ENCODE measurements at regions not wholly inside any gene's neighbourhood (a gene's known extent, or its start where the extent isn't known, plus 50 kb on each side); places are given as distances from the start of the nearest gene placed in this dataset.

- DNase-seq (ENCODE audit: insufficient read length, low spot score) (no peak), FAIRE-seq (no peak)
- TF ChIP-seq SPI1 (IDR thresholded peaks at IDR 0.05; ENCODE audit: low read depth, low read length) = no peak
- no peak for TF ChIP-seq POU2F2 (IDR thresholded peaks at IDR 0.05; ENCODE audit: low read depth, low read length)
Observed at GRCh38 chr1:172900376-172900997, 150.3 kb downstream of the TNFSF18 start.

DNA sequence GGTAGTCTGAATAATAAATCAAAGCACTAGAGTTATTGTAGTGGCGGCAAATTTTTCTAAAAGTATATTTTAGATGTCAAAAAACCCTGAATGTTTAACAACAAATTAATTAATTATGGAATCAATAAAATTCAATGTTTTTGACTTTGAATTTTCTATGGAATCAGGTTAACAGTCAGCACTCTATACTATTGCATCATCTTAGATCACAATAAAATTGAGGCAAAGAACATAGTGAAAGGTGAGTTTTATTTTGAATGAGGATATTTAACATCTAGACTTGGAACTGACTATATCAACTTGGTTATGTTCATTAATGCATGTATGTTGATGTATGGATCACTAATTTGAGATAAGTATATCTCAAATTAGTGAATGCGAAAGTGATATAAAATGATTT lies 148.5 kb downstream of the TNFSF18 start:
- DNase-seq (ENCODE audit: insufficient read length, low spot score) = no peak
- no peak for FAIRE-seq
- no peak for TF ChIP-seq SPI1 (IDR thresholded peaks at IDR 0.05; ENCODE audit: low read depth, low read length)
- TF ChIP-seq POLR2A (IDR thresholded peaks at IDR 0.05; ENCODE audit: low read depth, low read length) = no peak
- no peak for TF ChIP-seq PAX5 (IDR thresholded peaks at IDR 0.05; ENCODE audit: insufficient read depth, low read length, severe bottlenecking)
- no peak for TF ChIP-seq POLR2AphosphoS5 (IDR thresholded peaks at IDR 0.05; ENCODE audit: low read depth, low read length)
- TF ChIP-seq TAF1 (IDR thresholded peaks at IDR 0.05; ENCODE audit: low read depth, low read length) = no peak
- TF ChIP-seq POU2F2 (IDR thresholded peaks at IDR 0.05; ENCODE audit: low read depth, low read length) = no peak

GRCh38 chr1:172902861-172903381 lies 147.8 kb downstream of the TNFSF18 start:
- TF ChIP-seq POU2F2 (IDR thresholded peaks at IDR 0.05; ENCODE audit: low read depth, low read length) = no peak
- DNase-seq (ENCODE audit: insufficient read length, low spot score) = no peak
- no peak for FAIRE-seq

DNA sequence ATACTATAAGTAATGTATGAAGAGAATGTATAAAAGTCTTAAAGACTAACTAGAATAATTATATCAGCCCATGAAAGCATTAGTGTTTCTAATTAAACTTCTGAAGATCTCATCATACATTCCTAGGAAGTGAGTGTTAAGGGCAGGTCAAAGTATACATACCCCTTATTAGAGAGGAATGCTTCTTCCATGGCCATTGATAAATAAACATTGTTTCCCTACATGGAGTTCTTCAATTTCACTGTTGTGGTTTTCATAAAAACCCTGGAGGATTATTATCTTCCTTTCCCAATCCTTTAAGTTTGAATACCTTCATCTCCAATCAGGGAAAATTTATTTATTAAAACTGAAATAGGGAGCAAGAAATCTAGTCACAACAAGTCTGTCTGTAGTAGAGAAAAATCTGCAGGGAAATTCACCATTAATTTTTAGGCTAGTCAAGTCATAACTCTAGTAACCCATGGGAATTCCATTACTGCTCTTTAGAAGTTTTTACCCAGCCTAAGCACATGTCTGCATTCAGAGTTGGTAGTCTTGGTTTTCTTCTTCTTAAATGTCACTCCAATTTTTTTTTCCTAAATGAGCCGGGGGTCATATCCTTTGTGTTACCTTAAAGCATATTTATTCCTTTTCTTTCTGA lies 147.0 kb downstream of the TNFSF18 start:
- DNase-seq (ENCODE audit: insufficient read length, low spot score) (no peak), FAIRE-seq (no peak)
- TF ChIP-seq PAX5 (IDR thresholded peaks at IDR 0.05; ENCODE audit: insufficient read depth, low read length, severe bottlenecking) = no peak
- TF ChIP-seq POU2F2 (IDR thresholded peaks at IDR 0.05; ENCODE audit: low read depth, low read length) = no peak
- TF ChIP-seq SPI1 (IDR thresholded peaks at IDR 0.05; ENCODE audit: low read depth, low read length) = no peak

DNA sequence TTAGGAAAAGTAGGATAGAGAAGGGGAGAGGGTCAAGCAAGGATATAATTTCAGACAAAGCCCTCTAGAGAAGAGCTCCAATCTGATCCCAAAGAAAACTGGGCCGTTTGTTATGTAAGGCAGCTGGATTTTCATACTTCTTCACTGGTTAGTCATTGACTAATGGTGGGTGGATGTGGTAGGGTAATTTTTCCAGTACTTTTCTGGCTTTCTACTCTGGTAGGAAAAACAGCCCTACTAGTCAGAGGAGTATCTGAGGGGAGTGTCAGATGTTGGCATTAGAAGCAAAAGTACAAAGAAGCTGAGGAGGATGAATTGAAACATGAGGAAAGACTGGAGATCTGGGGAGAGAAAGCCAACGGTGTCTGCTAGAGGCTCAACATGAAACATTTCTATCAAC lies 145.3 kb downstream of the TNFSF18 start:
- DNase-seq (ENCODE audit: insufficient read length, low spot score) (no peak), FAIRE-seq (no peak)
- TF ChIP-seq POLR2A (IDR thresholded peaks at IDR 0.05; ENCODE audit: low read depth, low read length) = no peak
- TF ChIP-seq PAX5 (IDR thresholded peaks at IDR 0.05; ENCODE audit: insufficient read depth, low read length, severe bottlenecking) = no peak
- TF ChIP-seq TAF1 (IDR thresholded peaks at IDR 0.05; ENCODE audit: low read depth, low read length) = no peak
- no peak for TF ChIP-seq SPI1 (IDR thresholded peaks at IDR 0.05; ENCODE audit: low read depth, low read length)
- no peak for TF ChIP-seq POU2F2 (IDR thresholded peaks at IDR 0.05; ENCODE audit: low read depth, low read length)
- TF ChIP-seq POLR2AphosphoS5 (IDR thresholded peaks at IDR 0.05; ENCODE audit: low read depth, low read length) = no peak

DNA sequence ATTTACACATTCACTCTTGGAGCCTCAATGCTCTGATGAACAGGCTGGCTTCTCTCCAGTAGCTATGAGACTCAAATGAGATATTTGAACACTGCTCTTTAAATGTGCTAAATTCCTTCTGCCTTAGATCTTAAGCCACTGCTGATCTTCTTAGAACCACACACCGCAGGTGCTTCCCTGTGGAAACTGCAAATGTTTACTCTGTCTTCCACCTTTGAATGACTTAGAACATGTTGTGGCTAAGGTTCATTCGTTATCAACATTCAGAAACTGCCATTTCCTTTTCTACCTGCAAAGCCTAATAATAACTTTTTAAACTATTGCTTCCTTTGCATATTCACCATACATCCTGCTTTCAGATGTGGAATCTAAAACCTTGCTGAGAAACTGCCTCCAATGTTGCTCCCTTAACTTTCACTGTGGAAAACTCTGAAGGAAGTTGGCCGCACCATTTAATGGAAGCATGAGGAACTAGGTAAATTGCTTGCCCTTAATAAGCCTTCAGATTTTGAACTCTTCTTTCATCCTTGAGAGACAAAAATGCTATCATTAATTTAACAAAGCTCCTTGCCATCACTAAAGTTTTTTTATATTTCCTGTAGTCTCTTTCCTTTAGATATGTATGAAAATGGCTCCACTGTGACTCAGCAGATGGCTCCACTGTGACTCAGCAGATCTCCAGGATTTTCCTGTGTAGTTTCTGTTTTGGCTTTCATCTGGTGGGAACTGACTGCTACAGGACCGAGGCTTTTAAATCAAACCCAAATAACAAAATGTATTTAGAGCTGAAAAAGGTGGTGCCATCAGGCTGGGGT lies 143.8 kb downstream of the TNFSF18 start:
- no peak for FAIRE-seq
- DNase-seq (ENCODE audit: insufficient read length, low spot score) = no peak

GRCh38 chr1:172907834-172908326 lies 142.9 kb downstream of the TNFSF18 start:
- TF ChIP-seq POLR2A (IDR thresholded peaks at IDR 0.05; ENCODE audit: low read depth, low read length) (no peak), SPI1 (IDR thresholded peaks at IDR 0.05; ENCODE audit: low read depth, low read length) (no peak)
- FAIRE-seq (no peak), DNase-seq (ENCODE audit: insufficient read length, low spot score) (no peak)

More for the DNA sequence above, 143.8 kb downstream of the TNFSF18 start:
- TF ChIP-seq SPI1 (IDR thresholded peaks at IDR 0.05; ENCODE audit: low read depth, low read length) = no peak
- no peak for TF ChIP-seq POLR2AphosphoS5 (IDR thresholded peaks at IDR 0.05; ENCODE audit: low read depth, low read length)
- TF ChIP-seq POU2F2 (IDR thresholded peaks at IDR 0.05; ENCODE audit: low read depth, low read length) = no peak
- no peak for TF ChIP-seq TAF1 (IDR thresholded peaks at IDR 0.05; ENCODE audit: low read depth, low read length)
- TF ChIP-seq POLR2A (IDR thresholded peaks at IDR 0.05; ENCODE audit: low read depth, low read length) = no peak
- no peak for TF ChIP-seq PAX5 (IDR thresholded peaks at IDR 0.05; ENCODE audit: insufficient read depth, low read length, severe bottlenecking)

GRCh38 chr1:172909606-172910326 lies 141.0 kb downstream of the TNFSF18 start:
- no peak for TF ChIP-seq SPI1 (IDR thresholded peaks at IDR 0.05; ENCODE audit: low read depth, low read length)
- TF ChIP-seq TAF1 (IDR thresholded peaks at IDR 0.05; ENCODE audit: low read depth, low read length) = no peak
- TF ChIP-seq POLR2AphosphoS5 (IDR thresholded peaks at IDR 0.05; ENCODE audit: low read depth, low read length) = no peak
- TF ChIP-seq PAX5 (IDR thresholded peaks at IDR 0.05; ENCODE audit: insufficient read depth, low read length, severe bottlenecking) = no peak
- TF ChIP-seq POLR2A (IDR thresholded peaks at IDR 0.05; ENCODE audit: low read depth, low read length) = no peak
- no peak for TF ChIP-seq POU2F2 (IDR thresholded peaks at IDR 0.05; ENCODE audit: low read depth, low read length)
- FAIRE-seq (no peak), DNase-seq (ENCODE audit: insufficient read length, low spot score) (no peak)

- TF ChIP-seq POU2F2 (IDR thresholded peaks at IDR 0.05; ENCODE audit: low read depth, low read length) = no peak
- no peak for TF ChIP-seq SPI1 (IDR thresholded peaks at IDR 0.05; ENCODE audit: low read depth, low read length)
- TF ChIP-seq TAF1 (IDR thresholded peaks at IDR 0.05; ENCODE audit: low read depth, low read length) = no peak
- TF ChIP-seq POLR2A (IDR thresholded peaks at IDR 0.05; ENCODE audit: low read depth, low read length) = no peak
- TF ChIP-seq PAX5 (IDR thresholded peaks at IDR 0.05; ENCODE audit: insufficient read depth, low read length, severe bottlenecking) = no peak
- TF ChIP-seq POLR2AphosphoS5 (IDR thresholded peaks at IDR 0.05; ENCODE audit: low read depth, low read length) = no peak
- FAIRE-seq (no peak), DNase-seq (ENCODE audit: insufficient read length, low spot score) (no peak)
Observed at GRCh38 chr1:172912765-172913260, 137.9 kb downstream of the TNFSF18 start.
